Middle frontal gyrus (tissue), 1 donor: ENCODE measurements at regions not wholly inside any gene's neighbourhood (a gene's known extent, or its start where the extent isn't known, plus 50 kb on each side); places are given as distances from the start of the nearest gene placed in this dataset.
"Not testable (repeated sequence)": the region's sequence is repeated elsewhere in the genome, so short reads cannot be mapped to it uniquely, and the experiment has no call there.

ENCODE experiments used
- DNase-seq: peaks from one replicate; pipeline ENCODE4 v3.0.0-alpha.2; 2015; ENCODE audit warnings: low spot score; ENCODE audit errors: extremely low spot score

- DNase-seq: no peak
These were observed 250.2 kb downstream of the NUF2 start for GRCh38 chr1:163571950-163572349.

DNA sequence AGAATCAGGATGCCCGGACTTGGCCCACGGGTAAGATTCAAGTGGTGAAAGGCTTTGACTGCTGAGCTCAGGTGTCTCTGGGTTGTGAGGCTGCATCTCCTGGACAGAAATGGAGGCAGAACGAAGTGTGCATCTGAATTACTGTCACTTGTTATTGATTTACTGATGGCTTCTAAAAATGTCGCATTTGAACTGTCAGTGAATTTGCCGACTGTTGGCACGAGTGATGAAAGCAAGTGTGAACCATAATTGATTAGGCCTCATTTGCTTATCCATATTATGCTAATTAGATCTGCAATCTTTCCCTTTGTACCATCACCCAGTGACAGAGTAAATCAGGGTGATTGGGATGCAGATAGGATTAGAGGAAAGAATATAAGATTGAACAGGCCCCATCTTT is 252.4 kb downstream of the NUF2 start:
- DNase-seq: no peak

- DNase-seq: no peak
These were observed 259.2 kb downstream of the NUF2 start for GRCh38 chr1:163580926-163581325.

- DNase-seq: no peak
These were observed 262.0 kb downstream of the NUF2 start for GRCh38 chr1:163583661-163584181.

DNA sequence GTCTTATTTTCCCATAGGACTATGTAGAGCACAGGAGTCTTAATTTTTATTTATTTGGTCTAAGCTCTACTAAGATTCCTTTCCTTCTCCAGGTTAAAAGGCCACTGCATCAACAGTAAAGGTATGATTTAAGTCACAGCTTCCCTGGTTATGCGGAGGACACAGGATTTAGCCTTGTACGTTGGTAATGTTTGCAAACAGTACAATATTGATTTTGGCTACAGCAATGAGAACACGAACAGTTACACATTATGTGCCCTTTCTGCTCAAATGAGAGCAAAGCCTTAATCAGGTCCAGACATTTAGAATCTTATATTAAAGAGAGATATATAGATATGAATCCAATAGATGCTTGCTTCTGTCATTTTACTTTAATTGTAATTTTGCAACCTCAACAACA is 264.0 kb downstream of the NUF2 start:
- no peak for DNase-seq

- no peak for DNase-seq
These were observed 267.0 kb downstream of the NUF2 start for GRCh38 chr1:163588796-163589195.

GRCh38 chr1:163589735-163590134 is 268.0 kb downstream of the NUF2 start:
- no peak for DNase-seq

DNA sequence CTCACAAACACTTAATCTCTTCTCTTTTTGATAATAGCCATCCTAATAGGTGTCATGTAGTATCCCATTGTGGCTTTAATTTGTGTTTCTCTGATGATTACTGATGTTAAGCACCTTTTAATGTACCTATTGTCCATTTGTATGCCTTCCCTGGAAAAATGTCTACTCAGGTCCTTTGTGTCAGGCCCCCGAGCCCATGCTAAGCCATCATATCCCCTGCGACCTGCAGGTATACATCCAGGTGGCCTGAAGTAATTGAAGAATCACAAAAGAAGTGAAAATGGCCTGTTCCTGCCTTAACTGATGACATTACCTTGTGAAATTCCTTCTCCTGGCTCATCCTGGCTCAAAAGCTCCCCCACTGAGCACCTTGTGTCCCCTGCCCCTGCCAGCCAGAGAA is 269.4 kb downstream of the NUF2 start:
- not testable (repeated sequence) for DNase-seq

DNA sequence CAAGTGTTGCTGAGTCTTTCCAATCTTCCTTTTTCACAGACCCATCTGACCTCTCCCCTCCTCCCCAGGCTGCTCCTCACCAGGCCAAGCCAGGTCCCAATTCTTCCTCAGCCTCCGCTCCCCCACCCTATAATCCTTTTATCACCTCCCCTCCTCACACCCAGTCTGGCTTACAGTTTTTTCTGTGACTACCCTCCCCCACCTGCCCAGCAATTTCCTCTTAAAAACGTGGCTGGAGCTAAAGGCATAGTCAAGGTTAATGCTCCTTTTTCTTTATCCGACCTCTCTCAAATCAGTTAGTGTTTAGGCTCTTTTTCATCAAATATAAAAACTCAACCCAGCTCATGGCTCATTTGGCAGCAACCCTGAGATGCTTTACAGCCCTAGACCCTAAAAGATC is 270.9 kb downstream of the NUF2 start:
- DNase-seq: not testable (repeated sequence)

GRCh38 chr1:163596106-163596505 is 274.4 kb downstream of the NUF2 start:
- DNase-seq: not testable (repeated sequence)

DNA sequence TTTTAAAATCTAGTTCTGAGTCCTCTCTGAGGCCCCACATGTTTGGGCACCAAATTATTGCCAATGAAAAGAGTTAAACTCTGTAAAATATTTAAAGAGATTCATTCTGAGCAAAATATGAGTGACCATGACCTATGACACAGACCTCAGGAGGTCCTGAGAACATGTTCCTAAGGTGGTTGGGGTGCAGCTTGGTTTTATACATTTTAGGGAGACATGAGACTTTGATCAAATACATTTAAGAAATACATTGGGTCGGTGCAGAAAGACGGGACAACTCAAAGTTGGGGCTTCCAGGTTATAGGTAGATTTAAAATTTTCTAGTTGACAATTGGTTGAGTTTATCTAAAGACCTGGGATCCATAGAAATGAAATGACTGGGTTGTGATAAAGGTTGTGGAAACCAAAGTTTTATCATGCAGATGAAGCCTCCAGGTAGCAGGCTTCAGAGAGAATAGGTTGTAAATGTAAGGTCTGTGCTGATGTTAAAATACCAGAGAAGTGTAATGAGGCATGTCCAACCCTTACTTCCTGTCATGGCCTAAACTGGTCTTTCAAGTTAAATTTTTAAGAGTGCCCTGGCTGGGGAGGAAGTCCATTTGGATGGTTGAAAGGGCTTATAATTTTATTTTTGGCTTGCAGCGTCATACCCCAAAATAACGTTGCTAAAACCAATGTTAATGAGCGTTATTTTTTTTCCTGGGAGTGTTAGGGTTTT is 274.9 kb downstream of the NUF2 start:
- no peak for DNase-seq

DNA sequence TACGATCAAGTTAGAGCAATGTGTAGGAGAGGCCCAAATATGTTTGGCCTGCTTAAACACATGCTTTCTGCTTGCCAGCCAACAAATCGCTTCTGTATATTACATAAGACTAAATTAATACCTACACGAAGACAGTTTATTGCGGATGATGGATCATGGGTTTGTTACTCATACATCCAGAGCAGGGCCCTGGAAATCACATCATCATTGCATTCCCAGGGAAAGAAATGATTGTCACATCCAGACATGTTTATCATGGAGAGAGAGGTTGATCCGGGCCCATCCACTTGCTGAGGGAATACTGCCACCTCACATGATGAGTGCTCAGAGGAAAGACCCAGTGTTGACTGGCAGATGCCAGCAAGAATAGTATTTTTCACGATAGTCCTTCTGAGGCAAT is 282.6 kb downstream of the NUF2 start:
- no peak for DNase-seq

DNA sequence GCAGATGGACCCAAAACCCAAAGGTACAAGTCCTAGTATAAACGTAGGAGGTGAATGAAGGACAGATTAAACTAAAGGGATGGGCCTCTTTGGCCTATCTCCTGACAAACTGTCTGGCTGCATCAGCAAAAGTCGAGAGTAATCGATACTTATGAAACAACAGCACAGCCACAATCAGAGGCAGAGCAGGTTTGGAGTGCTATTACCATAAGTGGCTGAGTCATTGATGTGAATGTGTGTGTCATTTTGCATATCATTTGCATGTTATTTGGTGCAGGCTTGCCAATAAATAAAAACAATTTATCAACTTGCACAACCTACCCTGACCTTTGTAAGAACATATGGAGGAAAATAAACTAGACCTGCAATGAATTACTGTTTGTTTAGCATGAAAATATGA is 283.1 kb downstream of the NUF2 start:
- DNase-seq: no peak

DNA sequence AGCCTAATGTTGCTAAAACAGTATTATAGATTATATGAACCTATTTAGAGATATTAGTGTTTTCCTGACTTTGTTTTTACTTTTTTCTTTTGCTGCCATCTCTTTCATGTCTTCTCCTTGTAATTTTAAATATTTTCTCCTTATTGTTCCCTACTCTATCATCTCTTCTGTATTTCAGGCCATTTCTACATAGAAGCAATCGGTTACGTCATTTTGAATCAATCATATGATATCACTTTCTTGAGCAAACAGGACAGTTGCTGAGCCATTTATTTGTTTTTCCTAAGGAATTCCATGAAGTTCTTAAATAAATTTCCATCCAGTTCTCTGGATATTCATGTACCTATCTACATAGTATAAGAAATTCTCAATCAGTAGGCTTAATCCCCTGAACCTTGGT is 287.2 kb downstream of the NUF2 start:
- no peak for DNase-seq

- no peak for DNase-seq
These were observed 288.1 kb downstream of the NUF2 start for GRCh38 chr1:163609858-163610257.

GRCh38 chr1:163610486-163610885 is 288.7 kb downstream of the NUF2 start:
- DNase-seq: no peak

DNA sequence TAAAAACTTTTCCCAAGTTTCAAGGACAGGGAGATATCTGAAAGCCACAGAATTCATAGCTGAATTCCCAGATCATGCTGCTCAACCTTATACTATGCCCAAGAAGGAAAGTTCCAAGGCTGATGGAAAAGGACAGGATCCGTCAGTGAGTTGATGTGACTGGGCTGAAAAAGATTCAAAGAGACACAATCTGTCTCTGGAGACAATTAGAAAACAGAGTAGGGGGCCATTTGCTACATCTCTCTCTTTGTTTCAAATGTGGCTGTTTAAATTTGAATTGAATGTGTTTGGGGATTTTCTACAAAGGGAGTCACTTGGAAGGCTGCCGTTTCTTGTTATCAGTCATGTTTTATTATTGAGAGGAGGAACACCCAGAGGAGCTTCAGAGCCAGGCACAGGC is 292.6 kb downstream of the NUF2 start:
- DNase-seq: no peak

GRCh38 chr1:163628034-163628773 is 306.4 kb downstream of the NUF2 start:
- DNase-seq: no peak

GRCh38 chr1:163632269-163632668 is 310.5 kb downstream of the NUF2 start:
- DNase-seq: no peak

GRCh38 chr1:163633366-163633765 is 311.6 kb downstream of the NUF2 start:
- no peak for DNase-seq

- not testable (repeated sequence) for DNase-seq
These were observed 323.9 kb downstream of the NUF2 start for GRCh38 chr1:163645676-163646075.

GRCh38 chr1:163650624-163651023 is 328.9 kb downstream of the NUF2 start:
- DNase-seq: no peak

- no peak for DNase-seq
These were observed 330.7 kb downstream of the NUF2 start for GRCh38 chr1:163652441-163652840.
